Renal pelvis (tissue), 1 donor: ENCODE measurements at regions not wholly inside any gene's neighbourhood (a gene's known extent, or its start where the extent isn't known, plus 50 kb on each side); places are given as distances from the start of the nearest gene placed in this dataset.
A peak's percentile ranks its signal among the peaks of the same experiment; 100 is the strongest.

Experiments used
- DNase-seq: peaks from one replicate; pipeline ENCODE4 v3.0.0-alpha.2; 2013

- DNase-seq, result no peak
These were observed 133.0 kb upstream of the PLCB4 start for GRCh38 chr20:8935878-8936277.

- DNase-seq, result no peak
These were observed 130.4 kb upstream of the PLCB4 start for GRCh38 chr20:8938532-8938931.

- DNase-seq, result no peak
These were observed 128.6 kb upstream of the PLCB4 start for GRCh38 chr20:8940326-8940725.

GRCh38 chr20:8943631-8944030 is 125.3 kb upstream of the PLCB4 start:
- DNase-seq, result no peak

- DNase-seq, result no peak
These were observed 122.6 kb upstream of the PLCB4 start for GRCh38 chr20:8946036-8946940.

- DNase-seq, result no peak
These were observed 120.4 kb upstream of the PLCB4 start for GRCh38 chr20:8948442-8949020.

- DNase-seq, result no peak
These were observed 117.7 kb upstream of the PLCB4 start for GRCh38 chr20:8951164-8951563.

GRCh38 chr20:8952721-8953120 is 116.2 kb upstream of the PLCB4 start:
- peak; percentile 16 for DNase-seq

GRCh38 chr20:8953300-8953699 is 115.6 kb upstream of the PLCB4 start:
- DNase-seq, result no peak

GRCh38 chr20:8960241-8960640 is 108.6 kb upstream of the PLCB4 start:
- DNase-seq, result no peak

GRCh38 chr20:8963330-8963729 is 105.6 kb upstream of the PLCB4 start:
- DNase-seq, result no peak

GRCh38 chr20:8964959-8965562 is 103.8 kb upstream of the PLCB4 start:
- no peak for DNase-seq

GRCh38 chr20:8967641-8968245 is 101.1 kb upstream of the PLCB4 start:
- no peak for DNase-seq

GRCh38 chr20:8969146-8969583 is 99.7 kb upstream of the PLCB4 start:
- DNase-seq, result no peak

GRCh38 chr20:8971669-8972316 is 97.1 kb upstream of the PLCB4 start:
- no peak for DNase-seq

- DNase-seq, result no peak
These were observed 95.8 kb upstream of the PLCB4 start for GRCh38 chr20:8972963-8973705.

GRCh38 chr20:8974009-8974708 is 94.7 kb upstream of the PLCB4 start:
- DNase-seq, result no peak

GRCh38 chr20:8981482-8981881 is 87.4 kb upstream of the PLCB4 start:
- no peak for DNase-seq

- DNase-seq, result no peak
These were observed 85.2 kb upstream of the PLCB4 start for GRCh38 chr20:8983478-8984345.

- no peak for DNase-seq
These were observed 82.3 kb upstream of the PLCB4 start for GRCh38 chr20:8986631-8987030.
